ENCODE measurements at regions not wholly inside any gene's neighbourhood (a gene's known extent, or its start where the extent isn't known, plus 50 kb on each side); places are given as distances from the start of the nearest gene placed in this dataset.

- TF ChIP-seq CHCHD3 (CRISPR knock-in tag; IDR thresholded peaks at IDR 0.05) (no peak), ZSCAN22 (CRISPR knock-in tag; IDR thresholded peaks at IDR 0.05) (no peak)
- TF ChIP-seq, protein P1, sequence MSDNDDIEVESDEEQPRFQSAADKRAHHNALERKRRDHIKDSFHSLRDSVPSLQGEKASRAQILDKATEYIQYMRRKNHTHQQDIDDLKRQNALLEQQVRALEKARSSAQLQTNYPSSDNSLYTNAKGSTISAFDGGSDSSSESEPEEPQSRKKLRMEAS (IDR thresholded peaks at IDR 0.05), result no peak
Observed at GRCh38 chr13:63436325-63436668, 2020.6 kb upstream of the PCDH20 start.
